ENCODE measurements at regions not wholly inside any gene's neighbourhood (a gene's known extent, or its start where the extent isn't known, plus 50 kb on each side); places are given as distances from the start of the nearest gene placed in this dataset.

DNA sequence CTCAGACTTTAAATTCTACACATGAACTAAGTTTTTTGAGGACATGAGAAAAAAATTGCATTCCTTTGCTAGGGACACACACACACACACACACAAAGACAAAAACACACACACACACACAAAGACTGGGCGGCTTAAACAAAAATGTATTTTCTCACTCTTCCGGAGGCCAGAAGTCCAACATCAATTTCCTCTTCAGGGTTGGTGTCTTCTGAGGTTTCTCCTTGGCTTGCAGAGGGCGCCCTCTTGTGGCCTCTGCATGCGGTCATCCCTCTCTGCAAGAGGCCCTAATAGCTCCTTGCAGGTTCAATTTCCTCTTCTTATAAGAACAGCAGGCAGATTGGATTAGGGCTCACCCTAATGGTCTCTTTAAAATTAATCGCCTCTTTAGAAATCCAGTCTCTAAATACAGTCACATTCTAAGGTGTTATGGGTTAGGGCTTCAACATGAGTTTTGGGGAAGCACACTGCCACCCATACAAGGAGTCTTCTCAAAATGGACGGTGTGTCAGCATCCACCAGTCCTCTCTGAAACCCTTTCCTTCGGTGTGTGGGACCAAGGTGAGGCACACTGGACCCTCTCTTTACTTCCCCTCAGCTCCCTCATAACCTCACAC lies 61.4 kb downstream of the GPR6 start:
- peak overlapping the region; percentile 22 to 37 for H3K4me3 ChIP-seq (replicated peaks in 1 of 2; ENCODE audit: low read depth in 2 of 2, low read length in 2 of 2)

GRCh38 chr6:110039981-110040383 lies 61.9 kb downstream of the GPR6 start:
- DNase-seq (ENCODE audit: low read depth in 2 of 2), result peak; percentile 42 to 46
- TF ChIP-seq, protein P1, sequence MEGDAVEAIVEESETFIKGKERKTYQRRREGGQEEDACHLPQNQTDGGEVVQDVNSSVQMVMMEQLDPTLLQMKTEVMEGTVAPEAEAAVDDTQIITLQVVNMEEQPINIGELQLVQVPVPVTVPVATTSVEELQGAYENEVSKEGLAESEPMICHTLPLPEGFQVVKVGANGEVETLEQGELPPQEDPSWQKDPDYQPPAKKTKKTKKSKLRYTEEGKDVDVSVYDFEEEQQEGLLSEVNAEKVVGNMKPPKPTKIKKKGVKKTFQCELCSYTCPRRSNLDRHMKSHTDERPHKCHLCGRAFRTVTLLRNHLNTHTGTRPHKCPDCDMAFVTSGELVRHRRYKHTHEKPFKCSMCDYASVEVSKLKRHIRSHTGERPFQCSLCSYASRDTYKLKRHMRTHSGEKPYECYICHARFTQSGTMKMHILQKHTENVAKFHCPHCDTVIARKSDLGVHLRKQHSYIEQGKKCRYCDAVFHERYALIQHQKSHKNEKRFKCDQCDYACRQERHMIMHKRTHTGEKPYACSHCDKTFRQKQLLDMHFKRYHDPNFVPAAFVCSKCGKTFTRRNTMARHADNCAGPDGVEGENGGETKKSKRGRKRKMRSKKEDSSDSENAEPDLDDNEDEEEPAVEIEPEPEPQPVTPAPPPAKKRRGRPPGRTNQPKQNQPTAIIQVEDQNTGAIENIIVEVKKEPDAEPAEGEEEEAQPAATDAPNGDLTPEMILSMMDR (IDR thresholded peaks at IDR 0.05; ENCODE audit: low read depth, low read length), result peak; percentile 38
- peak overlapping the region; percentile 22 to 37 for H3K4me3 ChIP-seq (replicated peaks in 1 of 2; ENCODE audit: low read depth in 2 of 2, low read length in 2 of 2)

More for the DNA sequence above, 61.4 kb downstream of the GPR6 start:
- TF ChIP-seq, protein P1 (IDR thresholded peaks at IDR 0.05; ENCODE audit: low read depth, low read length), result peak; percentile 95
- peak; percentile 93 to 94 for DNase-seq (ENCODE audit: low read depth in 2 of 2)

GRCh38 chr6:110040716-110041115 lies 62.6 kb downstream of the GPR6 start:
- TF ChIP-seq, protein P1 (IDR thresholded peaks at IDR 0.05; ENCODE audit: low read depth, low read length), result no peak
- no peak overlapping the region for H3K4me3 ChIP-seq (replicated peaks in 1 of 2; ENCODE audit: low read depth in 2 of 2, low read length in 2 of 2)
- DNase-seq (ENCODE audit: low read depth in 2 of 2), result no peak

GRCh38 chr6:110041126-110041525 lies 63.0 kb downstream of the GPR6 start:
- H3K4me3 ChIP-seq (replicated peaks in 1 of 2; ENCODE audit: low read depth in 2 of 2, low read length in 2 of 2), result no peak overlapping the region
- TF ChIP-seq, protein P1 (IDR thresholded peaks at IDR 0.05; ENCODE audit: low read depth, low read length), result no peak
- no peak for DNase-seq (ENCODE audit: low read depth in 2 of 2)

DNA sequence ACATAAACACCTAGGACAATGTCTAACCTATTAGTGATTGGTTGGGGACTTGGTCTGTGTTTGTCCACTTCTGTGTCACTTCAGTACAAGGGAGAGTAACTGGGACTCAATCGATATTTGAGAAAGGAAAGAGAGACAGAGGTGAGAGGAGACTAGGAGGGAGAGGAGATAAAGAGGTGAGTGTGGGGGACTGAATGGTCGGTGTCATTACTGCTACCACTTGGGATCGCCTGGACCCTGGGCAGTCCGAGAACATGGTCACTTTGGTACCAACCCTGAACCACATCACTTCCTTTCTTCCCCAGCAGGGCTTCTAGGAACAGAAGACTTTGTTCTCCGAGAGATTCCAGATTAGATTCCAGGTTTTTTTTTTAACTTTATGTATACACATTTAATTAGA lies 63.7 kb downstream of the GPR6 start:
- TF ChIP-seq, protein P1 (IDR thresholded peaks at IDR 0.05; ENCODE audit: low read depth, low read length), result no peak
- no peak overlapping the region for H3K4me3 ChIP-seq (replicated peaks in 1 of 2; ENCODE audit: low read depth in 2 of 2, low read length in 2 of 2)
- DNase-seq (ENCODE audit: low read depth in 2 of 2), result no peak

DNA sequence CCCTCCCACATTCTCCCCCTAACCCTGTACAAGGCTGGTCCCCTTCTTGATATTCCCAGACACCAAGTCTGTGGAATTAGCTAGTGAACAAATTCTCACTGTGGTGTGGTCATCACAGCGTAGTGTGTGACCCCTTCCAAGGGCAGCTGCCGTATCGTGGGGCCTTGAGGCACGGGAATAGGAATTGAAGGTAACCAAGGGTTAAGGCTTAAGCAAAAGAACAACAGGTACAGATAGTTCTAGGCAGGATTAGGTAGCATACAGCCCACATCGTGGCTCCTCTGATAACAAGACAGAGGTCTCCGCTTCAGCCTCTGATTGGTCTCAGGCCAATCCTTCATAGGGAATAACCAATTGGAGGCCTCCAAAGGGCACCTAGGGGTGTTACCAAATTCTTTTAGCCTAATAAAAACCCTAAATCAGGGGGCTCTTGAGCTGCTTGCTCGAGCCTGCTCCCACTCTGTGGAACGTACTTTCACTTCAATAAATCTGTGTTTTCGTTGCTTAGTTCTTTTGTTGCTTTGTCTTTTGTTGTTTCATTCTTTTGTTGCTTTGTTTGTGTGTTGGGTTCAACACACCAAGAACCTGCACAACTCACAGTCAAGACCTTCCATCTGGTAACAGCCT lies 64.7 kb downstream of the GPR6 start:
- DNase-seq (ENCODE audit: low read depth in 2 of 2), result no peak
- TF ChIP-seq, protein P1 (IDR thresholded peaks at IDR 0.05; ENCODE audit: low read depth, low read length), result no peak
- H3K4me3 ChIP-seq (replicated peaks in 1 of 2; ENCODE audit: low read depth in 2 of 2, low read length in 2 of 2), result no peak overlapping the region
